Non-pigmented ciliary epithelial cell (primary cell): ENCODE measurements at regions not wholly inside any gene's neighbourhood (a gene's known extent, or its start where the extent isn't known, plus 50 kb on each side); places are given as distances from the start of the nearest gene placed in this dataset.

ENCODE experiments used
- DNase-seq: peaks from one replicate; pipeline ENCODE4 v3.0.0-alpha.2; 2010; ENCODE audit warnings: low read depth

DNA sequence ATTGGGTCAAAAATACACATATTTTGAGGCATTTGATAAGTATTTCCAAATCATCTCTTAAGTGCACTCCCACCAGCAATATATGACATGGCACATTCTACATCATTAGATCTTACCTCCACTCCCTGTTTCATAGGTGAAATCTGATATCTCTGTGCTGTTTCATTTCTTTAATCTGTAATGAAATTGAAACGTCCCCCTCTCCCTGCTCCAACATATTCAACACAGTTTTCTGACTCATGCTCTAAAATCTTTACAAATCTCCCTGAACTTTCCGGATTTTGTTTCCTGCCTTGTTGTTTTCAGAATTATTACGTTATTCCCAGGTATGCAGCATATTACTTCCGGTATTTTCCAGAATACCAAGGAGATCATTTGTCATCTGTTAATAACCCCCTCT, 66.1 kb upstream of the AKT3 start:
- no peak for DNase-seq

DNA sequence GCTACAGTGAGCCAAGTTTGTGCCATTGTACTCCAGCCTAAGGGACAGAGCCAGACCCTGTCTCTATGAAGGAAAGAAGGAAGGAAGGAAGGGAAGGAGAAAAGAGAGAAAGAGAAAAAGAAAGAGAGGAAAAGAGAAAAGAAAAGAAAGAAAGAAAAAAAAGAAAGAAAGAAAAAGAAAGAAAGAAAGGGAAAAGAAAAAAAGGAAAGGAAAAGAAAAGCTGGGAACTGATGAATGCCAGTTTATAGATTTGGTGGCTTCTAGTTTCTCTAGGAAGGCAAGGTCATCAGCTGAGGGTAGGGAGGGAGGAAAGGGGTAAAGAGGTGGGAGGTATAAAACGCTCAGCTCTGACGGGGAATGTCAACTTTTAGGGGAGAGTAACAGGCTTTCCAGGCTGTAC, 62.3 kb upstream of the AKT3 start:
- no peak for DNase-seq

DNA sequence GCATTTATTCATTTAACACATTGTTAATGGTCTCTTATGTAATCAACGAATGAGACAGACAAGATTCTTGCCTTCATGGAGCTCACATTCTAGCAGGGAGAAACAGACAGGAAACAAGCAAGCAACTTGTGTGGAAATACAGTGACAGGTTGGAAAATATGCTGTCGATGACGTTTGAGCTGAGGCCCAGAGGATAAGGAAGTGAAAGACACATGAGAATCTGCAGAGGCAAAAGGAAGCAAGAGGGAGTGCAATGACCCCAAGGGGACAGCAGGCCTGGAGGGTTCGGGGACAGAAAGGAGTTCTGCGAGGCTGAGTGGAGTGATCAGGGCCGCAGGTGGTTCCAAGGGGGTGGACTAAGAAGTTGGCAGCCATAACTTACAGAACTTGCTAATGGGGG, 60.6 kb upstream of the AKT3 start:
- DNase-seq: no peak

DNA sequence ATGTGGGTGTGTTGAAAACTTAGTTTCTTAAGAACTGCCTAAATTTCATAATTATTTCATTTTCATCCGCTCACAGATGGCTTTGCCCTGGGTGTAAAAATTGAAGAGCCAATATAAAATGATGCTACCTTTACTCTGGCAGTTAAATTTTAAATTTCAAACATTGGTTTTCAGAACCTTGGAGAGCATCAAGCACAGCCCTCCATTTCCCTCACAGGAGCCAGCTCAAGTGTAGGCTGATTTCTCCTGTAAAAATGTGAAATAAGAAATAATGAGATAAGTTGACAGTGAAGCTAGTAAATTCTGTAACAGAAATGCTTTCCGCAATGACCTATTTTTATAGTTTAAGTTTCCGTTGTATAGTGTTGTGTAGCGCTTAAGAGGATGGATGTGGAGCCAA, 53.9 kb upstream of the AKT3 start:
- no peak for DNase-seq

DNA sequence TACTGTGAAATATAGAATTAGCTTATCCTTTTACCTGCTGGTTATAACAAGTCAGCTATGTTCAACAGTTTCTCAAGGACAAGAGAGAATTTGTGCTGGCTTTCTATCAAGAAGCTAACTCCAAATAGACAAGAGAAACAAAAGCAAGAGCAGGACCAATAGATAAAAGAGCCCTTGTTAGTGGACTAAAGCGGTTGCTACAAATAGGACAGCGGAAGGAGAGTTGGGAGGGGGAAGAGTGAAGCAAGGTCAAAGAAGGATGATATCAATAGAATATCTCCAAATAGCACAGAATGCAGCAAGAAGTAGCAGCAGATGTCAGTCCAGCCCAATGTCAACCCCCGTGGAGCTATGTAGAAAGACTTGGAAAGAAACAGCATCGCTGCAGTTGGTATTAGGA, 53.0 kb upstream of the AKT3 start:
- no peak for DNase-seq

DNA sequence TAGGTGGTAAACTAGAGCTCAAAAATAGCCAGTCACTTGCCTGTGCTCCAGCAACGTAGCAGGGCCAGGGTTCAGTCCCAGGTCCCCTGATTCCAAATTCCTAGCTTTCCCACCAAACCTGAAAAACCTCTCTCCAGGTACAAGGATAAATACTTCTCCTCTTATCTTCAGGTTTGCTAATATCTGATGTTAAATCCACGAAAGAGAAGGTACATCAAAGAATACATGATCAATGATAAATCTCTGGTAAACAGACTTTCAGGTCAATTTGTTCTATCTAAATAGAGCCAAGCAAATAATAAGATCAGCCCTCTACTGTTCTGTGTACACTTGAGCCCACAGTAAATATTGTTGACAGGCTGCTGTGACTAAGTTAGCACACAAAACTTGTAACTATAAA, 52.1 kb upstream of the AKT3 start:
- DNase-seq: no peak
